Body of pancreas (tissue), 4 donors: ENCODE measurements at regions not wholly inside any gene's neighbourhood (a gene's known extent, or its start where the extent isn't known, plus 50 kb on each side); places are given as distances from the start of the nearest gene placed in this dataset.

ENCODE experiments used
- ATAC-seq: fragments of 150-250 bp; one replicate; pipeline ENCODE4 v1.9.1; 2016
- DNase-seq, 4 donors: peaks; one replicate each; pipeline ENCODE4 v3.0.0-alpha.2; 2019
- H3K27ac ChIP-seq, 4 donors: fragments of 200-600 bp; sonication (generic); 1 replicate in 3 of 4; 2 replicates in 1 of 4; pipeline versions ENCODE4 v1.5.1 to v1.6.1; 2016 to 2019; ENCODE audit warnings: mild to moderate bottlenecking in 1 of 4, mixed read lengths in 1 of 4, moderate library complexity in 1 of 4
- H3K27me3 ChIP-seq, 2 donors: fragments of 200-600 bp; sonication (generic); one replicate each; pipeline ENCODE4 v1.6.0; 2016; ENCODE audit warnings: mild to moderate bottlenecking in 1 of 2
- H3K36me3 ChIP-seq, 2 donors: fragments of 200-600 bp; sonication (generic); replicated peaks in 1 of 2; 2 replicates each; pipeline ENCODE4 v1.5.1; 2016; ENCODE audit warnings: low read depth in 2 of 2; ENCODE audit not compliant: insufficient read depth in 1 of 2
- H3K4me1 ChIP-seq: fragments of 200-600 bp; sonication (generic); one replicate; pipeline ENCODE4 v1.6.0; 2016
- H3K4me3 ChIP-seq, 2 donors: fragments of 200-600 bp; sonication (generic); 1 replicate in 1 of 2; 2 replicates in 1 of 2; pipeline ENCODE4 v1.5.1; 2016 to 2019
- H3K9me3 ChIP-seq, 3 donors: fragments of 200-600 bp; sonication (generic); 1 replicate in 2 of 3; 2 replicates in 1 of 3; pipeline ENCODE4 v1.5.1; 2016
- POLR2A ChIP-seq, 3 donors: fragments of 450-650 bp; IDR thresholded peaks; one replicate each; pipeline ENCODE4 v1.6.1; 2016; ENCODE audit warnings: antibody characterized with exemption in 3 of 3, mild to moderate bottlenecking in 2 of 3
- WGBS, 2 donors: methylation state at CpG; one replicate each; pipeline ENCODE4 v1.1.5; 2017; 5-methylcytosine and 5-hydroxymethylcytosine counted together
- intact Hi-C: fragments of 100-400 bp; cut with DNase I; formaldehyde crosslinking; loops from one replicate; pipeline ENCODE4 v1.15.1; 2023
- TF ChIP-seq, protein P1 (sequence below), 7 experiments: fragments of 450-650 bp in 4 of 7; fragments of 200-600 bp in 3 of 7; sonication (generic) in 3 of 7; IDR thresholded peaks; one replicate each; pipeline ENCODE4 v1.5.1; 2016 to 2019; ENCODE audit warnings: antibody characterized with exemption in 7 of 7

DNA sequence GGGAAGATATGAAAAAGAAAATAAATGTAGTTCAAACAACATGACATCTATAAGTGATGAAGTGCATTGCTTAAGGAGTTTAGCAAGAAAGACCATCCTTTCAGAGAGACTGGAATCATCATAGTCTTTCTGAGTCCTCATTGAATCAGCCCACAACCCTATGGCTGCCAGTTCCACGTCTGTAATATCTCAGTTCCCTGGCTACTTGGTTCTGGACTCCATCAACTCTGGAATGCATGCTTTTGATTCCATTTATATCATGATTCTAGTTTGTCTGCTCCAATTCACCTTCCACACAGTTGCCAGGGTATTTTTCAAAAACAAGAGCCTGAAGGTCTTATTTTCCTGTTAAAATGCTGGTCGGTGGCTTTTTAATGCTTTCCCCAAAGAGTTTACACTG is 126.4 kb upstream of the MDFIC start:
- Histone ChIP-seq H3K27ac (no peak overlapping the region), H3K9me3 (no peaks in the 10 kb centered on the region), H3K4me3 (no peak overlapping the region), H3K36me3 (no peaks in the 10 kb centered on the region), H3K27me3 (no peaks in the 10 kb centered on the region), H3K4me1 (no peaks in the 10 kb centered on the region)
- ATAC-seq (no peak), DNase-seq (no peak)
- intact Hi-C loops = no loop called here
- TF ChIP-seq, protein P1, sequence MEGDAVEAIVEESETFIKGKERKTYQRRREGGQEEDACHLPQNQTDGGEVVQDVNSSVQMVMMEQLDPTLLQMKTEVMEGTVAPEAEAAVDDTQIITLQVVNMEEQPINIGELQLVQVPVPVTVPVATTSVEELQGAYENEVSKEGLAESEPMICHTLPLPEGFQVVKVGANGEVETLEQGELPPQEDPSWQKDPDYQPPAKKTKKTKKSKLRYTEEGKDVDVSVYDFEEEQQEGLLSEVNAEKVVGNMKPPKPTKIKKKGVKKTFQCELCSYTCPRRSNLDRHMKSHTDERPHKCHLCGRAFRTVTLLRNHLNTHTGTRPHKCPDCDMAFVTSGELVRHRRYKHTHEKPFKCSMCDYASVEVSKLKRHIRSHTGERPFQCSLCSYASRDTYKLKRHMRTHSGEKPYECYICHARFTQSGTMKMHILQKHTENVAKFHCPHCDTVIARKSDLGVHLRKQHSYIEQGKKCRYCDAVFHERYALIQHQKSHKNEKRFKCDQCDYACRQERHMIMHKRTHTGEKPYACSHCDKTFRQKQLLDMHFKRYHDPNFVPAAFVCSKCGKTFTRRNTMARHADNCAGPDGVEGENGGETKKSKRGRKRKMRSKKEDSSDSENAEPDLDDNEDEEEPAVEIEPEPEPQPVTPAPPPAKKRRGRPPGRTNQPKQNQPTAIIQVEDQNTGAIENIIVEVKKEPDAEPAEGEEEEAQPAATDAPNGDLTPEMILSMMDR (IDR thresholded peaks at IDR 0.05) = no peak
- TF ChIP-seq POLR2A (IDR thresholded peaks at IDR 0.05) = no peak
- 52 to 61% methylated on average over 2 of the region's 2 CpGs for WGBS, 2 donors

DNA sequence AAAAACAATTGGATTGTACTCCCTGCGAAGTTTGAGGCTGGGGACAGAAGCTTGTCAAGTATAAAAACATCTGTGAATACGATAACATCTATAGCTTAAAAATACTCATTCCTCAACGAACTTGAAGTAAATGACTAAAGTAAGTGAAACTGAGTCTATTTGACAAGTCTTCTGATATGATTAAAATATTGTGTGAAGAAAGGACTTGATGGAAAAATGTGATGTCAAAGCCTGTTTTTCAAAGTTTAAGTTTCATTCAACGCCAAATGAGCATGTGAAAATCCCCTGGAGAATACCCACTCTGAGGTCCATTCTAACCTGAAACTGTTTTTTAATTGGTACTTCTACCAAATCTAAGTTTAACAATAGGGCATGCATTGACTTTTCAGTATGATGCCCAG is 122.3 kb upstream of the MDFIC start:
- 65 to 66% methylated on average over 4 of the region's 4 CpGs for WGBS, 2 donors
- no peak for DNase-seq

DNA sequence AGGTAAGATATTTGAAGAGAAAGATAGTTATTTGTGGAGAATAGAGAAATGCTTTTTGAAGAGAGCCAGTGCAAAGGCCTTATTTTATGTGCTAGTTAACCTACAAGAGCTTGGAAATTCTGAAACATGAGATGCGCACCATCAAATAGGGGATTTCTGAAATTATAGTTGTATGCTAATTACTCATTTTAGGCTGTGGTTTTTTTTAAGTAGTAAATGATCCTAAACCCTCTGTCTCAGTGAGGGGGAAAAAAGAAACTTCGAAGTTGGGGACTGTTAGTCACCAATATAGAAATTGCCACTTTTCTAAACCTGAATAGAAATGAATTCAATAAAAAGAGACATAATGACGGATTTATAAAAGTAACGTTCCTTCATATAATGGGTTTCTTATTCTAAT is 119.3 kb upstream of the MDFIC start:
- H3K36me3 ChIP-seq = no peaks in the 10 kb centered on the region

More for the DNA sequence above, 122.3 kb upstream of the MDFIC start:
- Histone ChIP-seq H3K36me3 (no peaks in the 10 kb centered on the region), H3K9me3 (no peaks in the 10 kb centered on the region), H3K4me3 (no peak overlapping the region), H3K27ac (no peak overlapping the region), H3K4me1 (no peaks in the 10 kb centered on the region), H3K27me3 (no peaks in the 10 kb centered on the region)
- intact Hi-C loops = no loop called here
- ATAC-seq = no peak
- TF ChIP-seq, protein P1 (IDR thresholded peaks at IDR 0.05) = no peak
- no peak for TF ChIP-seq POLR2A (IDR thresholded peaks at IDR 0.05)

DNA sequence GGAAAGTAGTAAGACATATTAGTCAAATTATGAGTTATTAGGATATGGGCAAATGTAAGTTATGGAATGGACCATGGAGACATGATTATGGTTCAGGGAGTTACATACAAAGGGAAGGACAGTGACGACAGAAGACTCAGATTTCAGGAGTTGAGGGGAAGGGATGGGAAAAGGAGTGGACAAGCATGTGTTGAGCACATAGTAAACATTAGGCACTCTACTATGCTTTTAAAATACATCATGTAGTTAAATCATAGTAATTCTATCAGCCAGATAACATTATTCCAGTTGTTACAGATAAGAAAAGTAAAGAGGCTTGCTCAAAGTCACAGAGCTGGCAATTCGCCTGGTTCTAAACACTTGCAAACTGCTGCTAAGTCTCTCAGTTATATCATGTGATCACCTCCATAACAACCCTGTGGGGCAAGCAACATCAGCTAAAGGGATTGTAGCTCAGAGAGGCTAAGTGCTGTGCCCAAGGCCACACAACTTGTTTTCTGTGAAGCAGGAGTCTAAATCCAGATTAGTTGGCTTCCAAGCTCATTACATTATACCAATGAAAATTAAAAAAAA is 115.2 kb upstream of the MDFIC start:
- Histone ChIP-seq H3K27me3 (no peaks in the 10 kb centered on the region), H3K9me3 (no peaks in the 10 kb centered on the region), H3K27ac (no peak overlapping the region), H3K36me3 (no peaks in the 10 kb centered on the region), H3K4me3 (no peak overlapping the region), H3K4me1 (no peaks in the 10 kb centered on the region)
- 35 to 41% methylated on average over 2 of the region's 2 CpGs for WGBS, 2 donors
- DNase-seq (peak; percentile 24 to 48 (median 36)), ATAC-seq (peak; percentile 64)
- intact Hi-C loops = no loop called here
- no peak for TF ChIP-seq POLR2A (IDR thresholded peaks at IDR 0.05)
- TF ChIP-seq, protein P1 (IDR thresholded peaks at IDR 0.05) = no peak

More for the DNA sequence above, 119.3 kb upstream of the MDFIC start:
- intact Hi-C loops = no loop called here
- DNase-seq (no peak), ATAC-seq (no peak)
- Histone ChIP-seq H3K27ac (no peak overlapping the region), H3K27me3 (no peaks in the 10 kb centered on the region), H3K9me3 (no peaks in the 10 kb centered on the region), H3K4me1 (no peaks in the 10 kb centered on the region), H3K4me3 (no peak overlapping the region)
- WGBS, 2 donors = 51 to 79% methylated on average over 4 of the region's 4 CpGs
- TF ChIP-seq, protein P1 (IDR thresholded peaks at IDR 0.05) = no peak
- TF ChIP-seq POLR2A (IDR thresholded peaks at IDR 0.05) = no peak

DNA sequence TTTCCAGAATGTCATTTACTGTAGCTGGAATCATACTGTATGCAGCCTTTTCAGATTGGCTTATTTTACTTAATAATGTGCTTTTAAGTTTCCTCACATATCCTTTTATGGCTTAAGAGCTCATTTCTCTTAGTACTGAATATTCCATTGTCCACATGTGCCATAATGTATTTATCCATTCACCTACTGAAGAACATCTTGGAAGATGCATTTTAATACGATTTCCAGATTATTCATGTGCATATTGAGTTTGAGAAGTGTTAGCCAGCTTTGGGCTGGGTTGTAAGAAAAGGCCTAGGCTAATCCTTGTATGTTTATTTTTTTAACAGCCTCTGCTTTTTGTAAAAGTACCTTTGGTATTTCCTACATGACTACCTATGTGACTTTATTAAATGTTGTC is 109.3 kb upstream of the MDFIC start:
- 63 to 64% methylated on average over 1 of the region's 1 CpG for WGBS, 2 donors
- intact Hi-C loops = no loop called here
- TF ChIP-seq POLR2A (IDR thresholded peaks at IDR 0.05) = no peak
- TF ChIP-seq, protein P1 (IDR thresholded peaks at IDR 0.05) = no peak

More for the DNA sequence above, 109.3 kb upstream of the MDFIC start:
- no peak for DNase-seq
- H3K27me3 ChIP-seq = no peaks in the 10 kb centered on the region
- H3K4me1 ChIP-seq = no peaks in the 10 kb centered on the region
- no peaks in the 10 kb centered on the region for H3K9me3 ChIP-seq
- no peak for ATAC-seq
- H3K4me3 ChIP-seq = no peak overlapping the region
- no peaks in the 10 kb centered on the region for H3K36me3 ChIP-seq
- H3K27ac ChIP-seq = no peak overlapping the region
